ENCODE measurements at regions not wholly inside any gene's neighbourhood (a gene's known extent, or its start where the extent isn't known, plus 50 kb on each side); places are given as distances from the start of the nearest gene placed in this dataset.
"Not testable (repeated sequence)": the region's sequence is repeated elsewhere in the genome, so short reads cannot be mapped to it uniquely, and the experiment has no call there.

GRCh38 chr5:5881294-5881693 is 458.8 kb downstream of the ICE1 start:
- Histone ChIP-seq H3K27me3 (ENCODE audit: low read depth) (peaks cover 6% of the 10 kb centered on the region), H3K9me3 (no peaks in the 10 kb centered on the region), H3K4me1 (no peaks in the 10 kb centered on the region), H3K27ac (no peak overlapping the region), H3K36me3 (no peaks in the 10 kb centered on the region), H3K4me3 (no peak overlapping the region)
- DNase-seq: no peak
- no peak for TF ChIP-seq CTCF (IDR thresholded peaks at IDR 0.05)
- ATAC-seq: no peak
- intact Hi-C loops (cut with DNase I): no loop called here

GRCh38 chr5:5880077-5880763 is 457.7 kb downstream of the ICE1 start:
- DNase-seq (no peak), ATAC-seq (no peak)
- H3K4me3 ChIP-seq: no peak overlapping the region
- H3K27ac ChIP-seq: no peak overlapping the region
- intact Hi-C loops (cut with DNase I): no loop called here
- TF ChIP-seq CTCF (IDR thresholded peaks at IDR 0.05): no peak
- no peaks in the 10 kb centered on the region for H3K4me1 ChIP-seq
- peaks cover 6% of the 10 kb centered on the region for H3K27me3 ChIP-seq (ENCODE audit: low read depth)
- H3K9me3 ChIP-seq: no peaks in the 10 kb centered on the region
- no peaks in the 10 kb centered on the region for H3K36me3 ChIP-seq

GRCh38 chr5:5857396-5857795 is 434.9 kb downstream of the ICE1 start:
- DNase-seq (no peak), ATAC-seq (no peak)
- no peaks in the 10 kb centered on the region for H3K36me3 ChIP-seq
- no peaks in the 10 kb centered on the region for H3K9me3 ChIP-seq
- no peak overlapping the region for H3K4me3 ChIP-seq
- H3K27ac ChIP-seq: no peak overlapping the region
- no peak for TF ChIP-seq CTCF (IDR thresholded peaks at IDR 0.05)
- intact Hi-C loops (cut with DNase I): no loop called here
- H3K4me1 ChIP-seq: no peaks in the 10 kb centered on the region
- H3K27me3 ChIP-seq (ENCODE audit: low read depth): no peaks in the 10 kb centered on the region

GRCh38 chr5:5854087-5854486 is 431.6 kb downstream of the ICE1 start:
- DNase-seq: no peak
- intact Hi-C loops (cut with DNase I): no loop called here
- Histone ChIP-seq H3K9me3 (peaks cover 5% of the 10 kb centered on the region), H3K4me3 (no peak overlapping the region), H3K27me3 (ENCODE audit: low read depth) (no peaks in the 10 kb centered on the region), H3K4me1 (no peaks in the 10 kb centered on the region), H3K27ac (no peak overlapping the region), H3K36me3 (no peaks in the 10 kb centered on the region)
- no peak for ATAC-seq
- TF ChIP-seq CTCF (IDR thresholded peaks at IDR 0.05): no peak

GRCh38 chr5:5838493-5838892 is 416.0 kb downstream of the ICE1 start:
- no peak for TF ChIP-seq CTCF (IDR thresholded peaks at IDR 0.05)
- no peaks in the 10 kb centered on the region for H3K36me3 ChIP-seq
- H3K4me3 ChIP-seq: no peak overlapping the region
- intact Hi-C loops (cut with DNase I): no loop called here
- no peaks in the 10 kb centered on the region for H3K9me3 ChIP-seq
- DNase-seq (no peak), ATAC-seq (no peak)
- H3K27ac ChIP-seq: no peak overlapping the region
- no peaks in the 10 kb centered on the region for H3K27me3 ChIP-seq (ENCODE audit: low read depth)
- no peaks in the 10 kb centered on the region for H3K4me1 ChIP-seq

- intact Hi-C loops (cut with DNase I); H3K27ac ChIP-seq; DNase-seq; H3K27me3 ChIP-seq (ENCODE audit: low read depth); H3K4me1 ChIP-seq; H3K4me3 ChIP-seq; H3K9me3 ChIP-seq; ATAC-seq; H3K36me3 ChIP-seq: not testable (repeated sequence)
These were observed 409.1 kb downstream of the ICE1 start for GRCh38 chr5:5831622-5832021.

Measured in lower lobe of right lung (tissue), 2 donors.